ENCODE measurements at regions not wholly inside any gene's neighbourhood (a gene's known extent, or its start where the extent isn't known, plus 50 kb on each side); places are given as distances from the start of the nearest gene placed in this dataset.
"Not testable (repeated sequence)": the region's sequence is repeated elsewhere in the genome, so short reads cannot be mapped to it uniquely, and the experiment has no call there.

- not testable (repeated sequence) for H3K27ac ChIP-seq (ENCODE audit: low read depth, low read length); H3K9me3 ChIP-seq (ENCODE audit: control insufficient read depth in 5 of 5, low read length in 5 of 5); H3K9ac ChIP-seq (ENCODE audit: low read length in 5 of 5); H3K36me3 ChIP-seq (ENCODE audit: control insufficient read depth in 5 of 5, insufficient read depth in 5 of 5, low read length in 5 of 5); H3K27me3 ChIP-seq (ENCODE audit: control insufficient read depth in 5 of 5, insufficient read depth in 4 of 5, low read length in 5 of 5); H3K4me1 ChIP-seq (ENCODE audit: control insufficient read depth in 5 of 5, insufficient read depth in 5 of 5, low read length in 5 of 5); H3K4me3 ChIP-seq (ENCODE audit: low read depth in 1 of 5, low read length in 5 of 5)
Measured at GRCh38 chr15:24211742-24212476, 463.7 kb upstream of the NPAP1 start.

- Histone ChIP-seq H3K27me3 (ENCODE audit: control insufficient read depth in 5 of 5, insufficient read depth in 4 of 5, low read length in 5 of 5) (no peaks in the 10 kb centered on the region), H3K4me3 (ENCODE audit: low read depth in 1 of 5, low read length in 5 of 5) (no peak overlapping the region), H3K9ac (ENCODE audit: low read length in 5 of 5) (no peak overlapping the region), H3K36me3 (ENCODE audit: control insufficient read depth in 5 of 5, insufficient read depth in 5 of 5, low read length in 5 of 5) (no peaks in the 10 kb centered on the region), H3K9me3 (ENCODE audit: control insufficient read depth in 5 of 5, low read length in 5 of 5) (peaks cover 0 to 7% (median under 1%) of the 10 kb centered on the region in 5 donors), H3K27ac (ENCODE audit: low read depth, low read length) (no peak overlapping the region), H3K4me1 (ENCODE audit: control insufficient read depth in 5 of 5, insufficient read depth in 5 of 5, low read length in 5 of 5) (no peaks in the 10 kb centered on the region)
Measured at GRCh38 chr15:24223739-24224138, 451.8 kb upstream of the NPAP1 start.

- H3K27ac ChIP-seq (ENCODE audit: low read depth, low read length): no peak overlapping the region
- no peaks in the 10 kb centered on the region for H3K36me3 ChIP-seq (ENCODE audit: control insufficient read depth in 5 of 5, insufficient read depth in 5 of 5, low read length in 5 of 5)
- H3K27me3 ChIP-seq (ENCODE audit: control insufficient read depth in 5 of 5, insufficient read depth in 4 of 5, low read length in 5 of 5): no peaks in the 10 kb centered on the region
- no peak overlapping the region for H3K9ac ChIP-seq (ENCODE audit: low read length in 5 of 5)
- H3K9me3 ChIP-seq (ENCODE audit: control insufficient read depth in 5 of 5, low read length in 5 of 5): peaks cover 0 to 7% (median 3%) of the 10 kb centered on the region in 5 donors
- H3K4me3 ChIP-seq (ENCODE audit: low read depth in 1 of 5, low read length in 5 of 5): no peak overlapping the region
- H3K4me1 ChIP-seq (ENCODE audit: control insufficient read depth in 5 of 5, insufficient read depth in 5 of 5, low read length in 5 of 5): no peaks in the 10 kb centered on the region
Measured at GRCh38 chr15:24224161-24224560, 451.4 kb upstream of the NPAP1 start.

GRCh38 chr15:24228922-24229321, 446.7 kb upstream of the NPAP1 start:
- not testable (repeated sequence) for H3K36me3 ChIP-seq (ENCODE audit: control insufficient read depth in 5 of 5, insufficient read depth in 5 of 5, low read length in 5 of 5); H3K27ac ChIP-seq (ENCODE audit: low read depth, low read length); H3K9ac ChIP-seq (ENCODE audit: low read length in 5 of 5); H3K9me3 ChIP-seq (ENCODE audit: control insufficient read depth in 5 of 5, low read length in 5 of 5); H3K4me1 ChIP-seq (ENCODE audit: control insufficient read depth in 5 of 5, insufficient read depth in 5 of 5, low read length in 5 of 5); H3K4me3 ChIP-seq (ENCODE audit: low read depth in 1 of 5, low read length in 5 of 5); H3K27me3 ChIP-seq (ENCODE audit: control insufficient read depth in 5 of 5, insufficient read depth in 4 of 5, low read length in 5 of 5)

- not testable (repeated sequence) for H3K27ac ChIP-seq (ENCODE audit: low read depth, low read length); H3K4me1 ChIP-seq (ENCODE audit: control insufficient read depth in 5 of 5, insufficient read depth in 5 of 5, low read length in 5 of 5); H3K4me3 ChIP-seq (ENCODE audit: low read depth in 1 of 5, low read length in 5 of 5); H3K36me3 ChIP-seq (ENCODE audit: control insufficient read depth in 5 of 5, insufficient read depth in 5 of 5, low read length in 5 of 5); H3K9ac ChIP-seq (ENCODE audit: low read length in 5 of 5); H3K27me3 ChIP-seq (ENCODE audit: control insufficient read depth in 5 of 5, insufficient read depth in 4 of 5, low read length in 5 of 5); H3K9me3 ChIP-seq (ENCODE audit: control insufficient read depth in 5 of 5, low read length in 5 of 5)
Measured at GRCh38 chr15:24233134-24233533, 442.4 kb upstream of the NPAP1 start.

GRCh38 chr15:24240580-24240979, 435.0 kb upstream of the NPAP1 start:
- not testable (repeated sequence) for H3K4me1 ChIP-seq (ENCODE audit: control insufficient read depth in 5 of 5, insufficient read depth in 5 of 5, low read length in 5 of 5); H3K9me3 ChIP-seq (ENCODE audit: control insufficient read depth in 5 of 5, low read length in 5 of 5); H3K4me3 ChIP-seq (ENCODE audit: low read depth in 1 of 5, low read length in 5 of 5); H3K27ac ChIP-seq (ENCODE audit: low read depth, low read length); H3K36me3 ChIP-seq (ENCODE audit: control insufficient read depth in 5 of 5, insufficient read depth in 5 of 5, low read length in 5 of 5); H3K27me3 ChIP-seq (ENCODE audit: control insufficient read depth in 5 of 5, insufficient read depth in 4 of 5, low read length in 5 of 5); H3K9ac ChIP-seq (ENCODE audit: low read length in 5 of 5)

- H3K27me3 ChIP-seq (ENCODE audit: control insufficient read depth in 5 of 5, insufficient read depth in 4 of 5, low read length in 5 of 5); H3K9me3 ChIP-seq (ENCODE audit: control insufficient read depth in 5 of 5, low read length in 5 of 5); H3K4me3 ChIP-seq (ENCODE audit: low read depth in 1 of 5, low read length in 5 of 5); H3K9ac ChIP-seq (ENCODE audit: low read length in 5 of 5); H3K36me3 ChIP-seq (ENCODE audit: control insufficient read depth in 5 of 5, insufficient read depth in 5 of 5, low read length in 5 of 5); H3K27ac ChIP-seq (ENCODE audit: low read depth, low read length); H3K4me1 ChIP-seq (ENCODE audit: control insufficient read depth in 5 of 5, insufficient read depth in 5 of 5, low read length in 5 of 5): not testable (repeated sequence)
Measured at GRCh38 chr15:24259106-24259505, 416.5 kb upstream of the NPAP1 start.

- not testable (repeated sequence) for H3K4me3 ChIP-seq (ENCODE audit: low read depth in 1 of 5, low read length in 5 of 5); H3K9me3 ChIP-seq (ENCODE audit: control insufficient read depth in 5 of 5, low read length in 5 of 5); H3K27ac ChIP-seq (ENCODE audit: low read depth, low read length); H3K9ac ChIP-seq (ENCODE audit: low read length in 5 of 5); H3K36me3 ChIP-seq (ENCODE audit: control insufficient read depth in 5 of 5, insufficient read depth in 5 of 5, low read length in 5 of 5); H3K27me3 ChIP-seq (ENCODE audit: control insufficient read depth in 5 of 5, insufficient read depth in 4 of 5, low read length in 5 of 5); H3K4me1 ChIP-seq (ENCODE audit: control insufficient read depth in 5 of 5, insufficient read depth in 5 of 5, low read length in 5 of 5)
Measured at GRCh38 chr15:24260407-24260806, 415.2 kb upstream of the NPAP1 start.

- not testable (repeated sequence) for H3K4me1 ChIP-seq (ENCODE audit: control insufficient read depth in 5 of 5, insufficient read depth in 5 of 5, low read length in 5 of 5); H3K27me3 ChIP-seq (ENCODE audit: control insufficient read depth in 5 of 5, insufficient read depth in 4 of 5, low read length in 5 of 5); H3K4me3 ChIP-seq (ENCODE audit: low read depth in 1 of 5, low read length in 5 of 5); H3K36me3 ChIP-seq (ENCODE audit: control insufficient read depth in 5 of 5, insufficient read depth in 5 of 5, low read length in 5 of 5); H3K27ac ChIP-seq (ENCODE audit: low read depth, low read length); H3K9me3 ChIP-seq (ENCODE audit: control insufficient read depth in 5 of 5, low read length in 5 of 5); H3K9ac ChIP-seq (ENCODE audit: low read length in 5 of 5)
Measured at GRCh38 chr15:24260854-24261253, 414.7 kb upstream of the NPAP1 start.

GRCh38 chr15:24268536-24269165, 406.9 kb upstream of the NPAP1 start:
- H3K36me3 ChIP-seq (ENCODE audit: control insufficient read depth in 5 of 5, insufficient read depth in 5 of 5, low read length in 5 of 5); H3K9me3 ChIP-seq (ENCODE audit: control insufficient read depth in 5 of 5, low read length in 5 of 5); H3K27ac ChIP-seq (ENCODE audit: low read depth, low read length); H3K4me1 ChIP-seq (ENCODE audit: control insufficient read depth in 5 of 5, insufficient read depth in 5 of 5, low read length in 5 of 5); H3K4me3 ChIP-seq (ENCODE audit: low read depth in 1 of 5, low read length in 5 of 5); H3K27me3 ChIP-seq (ENCODE audit: control insufficient read depth in 5 of 5, insufficient read depth in 4 of 5, low read length in 5 of 5); H3K9ac ChIP-seq (ENCODE audit: low read length in 5 of 5): not testable (repeated sequence)
